ENCODE measurements at regions not wholly inside any gene's neighbourhood (a gene's known extent, or its start where the extent isn't known, plus 50 kb on each side); places are given as distances from the start of the nearest gene placed in this dataset.
A peak's percentile ranks its signal among the peaks of the same experiment; 100 is the strongest.
"Not testable (repeated sequence)": the region's sequence is repeated elsewhere in the genome, so short reads cannot be mapped to it uniquely, and the experiment has no call there.

- no peak for DNase-seq (ENCODE audit: low read depth in 4 of 4, low spot score in 2 of 4)
These were observed 251.3 kb upstream of the ETAA1 start for GRCh38 chr2:67145851-67146250.

- DNase-seq (ENCODE audit: low read depth in 4 of 4, low spot score in 2 of 4), result no peak
These were observed 240.3 kb upstream of the ETAA1 start for GRCh38 chr2:67156796-67157195.

- no peak for DNase-seq (ENCODE audit: low read depth in 4 of 4, low spot score in 2 of 4)
These were observed 238.4 kb upstream of the ETAA1 start for GRCh38 chr2:67158718-67159117.

- DNase-seq (ENCODE audit: low read depth in 4 of 4, low spot score in 2 of 4), result peak in 2 of 4 donors; percentile 9 to 19
These were observed 237.2 kb upstream of the ETAA1 start for GRCh38 chr2:67159929-67160328.

GRCh38 chr2:67164771-67165522 is 232.2 kb upstream of the ETAA1 start:
- no peak for DNase-seq (ENCODE audit: low read depth in 4 of 4, low spot score in 2 of 4)

GRCh38 chr2:67165523-67165990 is 231.6 kb upstream of the ETAA1 start:
- DNase-seq (ENCODE audit: low read depth in 4 of 4, low spot score in 2 of 4), result no peak

- DNase-seq (ENCODE audit: low read depth in 4 of 4, low spot score in 2 of 4), result not testable (repeated sequence)
These were observed 230.6 kb upstream of the ETAA1 start for GRCh38 chr2:67166511-67166910.

GRCh38 chr2:67169417-67170140 is 227.6 kb upstream of the ETAA1 start:
- DNase-seq (ENCODE audit: low read depth in 4 of 4, low spot score in 2 of 4), result no peak

GRCh38 chr2:67179526-67179925 is 217.6 kb upstream of the ETAA1 start:
- no peak for DNase-seq (ENCODE audit: low read depth in 4 of 4, low spot score in 2 of 4)

- no peak for DNase-seq (ENCODE audit: low read depth in 4 of 4, low spot score in 2 of 4)
These were observed 216.3 kb upstream of the ETAA1 start for GRCh38 chr2:67180841-67181240.

- no peak for DNase-seq (ENCODE audit: low read depth in 4 of 4, low spot score in 2 of 4)
These were observed 214.2 kb upstream of the ETAA1 start for GRCh38 chr2:67182884-67183283.

GRCh38 chr2:67186326-67186725 is 210.8 kb upstream of the ETAA1 start:
- peak in 2 of 4 donors; percentile 27 to 28 for DNase-seq (ENCODE audit: low read depth in 4 of 4, low spot score in 2 of 4)

- no peak for DNase-seq (ENCODE audit: low read depth in 4 of 4, low spot score in 2 of 4)
These were observed 210.3 kb upstream of the ETAA1 start for GRCh38 chr2:67186871-67187270.

GRCh38 chr2:67195327-67195726 is 201.8 kb upstream of the ETAA1 start:
- not testable (repeated sequence) for DNase-seq (ENCODE audit: low read depth in 4 of 4, low spot score in 2 of 4)

- DNase-seq (ENCODE audit: low read depth in 4 of 4, low spot score in 2 of 4), result no peak
These were observed 195.6 kb upstream of the ETAA1 start for GRCh38 chr2:67201521-67201920.

GRCh38 chr2:67204349-67204748 is 192.8 kb upstream of the ETAA1 start:
- no peak for DNase-seq (ENCODE audit: low read depth in 4 of 4, low spot score in 2 of 4)

- DNase-seq (ENCODE audit: low read depth in 4 of 4, low spot score in 2 of 4), result no peak
These were observed 188.1 kb upstream of the ETAA1 start for GRCh38 chr2:67208887-67209500.

GRCh38 chr2:67210430-67210829 is 186.7 kb upstream of the ETAA1 start:
- no peak for DNase-seq (ENCODE audit: low read depth in 4 of 4, low spot score in 2 of 4)

- no peak for DNase-seq (ENCODE audit: low read depth in 4 of 4, low spot score in 2 of 4)
These were observed 184.9 kb upstream of the ETAA1 start for GRCh38 chr2:67212203-67212602.

GRCh38 chr2:67213270-67213670 is 183.9 kb upstream of the ETAA1 start:
- DNase-seq (ENCODE audit: low read depth in 4 of 4, low spot score in 2 of 4), result no peak

GRCh38 chr2:67213677-67214402 is 183.3 kb upstream of the ETAA1 start:
- DNase-seq (ENCODE audit: low read depth in 4 of 4, low spot score in 2 of 4), result no peak

Measured in left renal cortex interstitium (tissue), 4 donors.